IPS DF 4.7 (cell line): ENCODE measurements at regions not wholly inside any gene's neighbourhood (a gene's known extent, or its start where the extent isn't known, plus 50 kb on each side); places are given as distances from the start of the nearest gene placed in this dataset.
"Not testable (repeated sequence)": the region's sequence is repeated elsewhere in the genome, so short reads cannot be mapped to it uniquely, and the experiment has no call there.

ENCODE experiments used
- DNase-seq: peaks from one replicate; pipeline ENCODE4 v3.0.0-alpha.2; 2013; ENCODE audit warnings: low spot score; ENCODE audit errors: extremely low read depth

- DNase-seq = no peak
Measured at GRCh38 chr4:64016893-64017292, 392.4 kb downstream of the TECRL start.

- DNase-seq = no peak
Measured at GRCh38 chr4:64014647-64015046, 394.6 kb downstream of the TECRL start.

GRCh38 chr4:64001229-64001898 is 407.9 kb downstream of the TECRL start:
- no peak for DNase-seq

GRCh38 chr4:64000241-64000640 is 409.0 kb downstream of the TECRL start:
- no peak for DNase-seq

GRCh38 chr4:63986253-63986652 is 423.0 kb downstream of the TECRL start:
- DNase-seq = no peak

GRCh38 chr4:63983224-63983623 is 426.0 kb downstream of the TECRL start:
- DNase-seq = no peak

- no peak for DNase-seq
Measured at GRCh38 chr4:63965875-63966274, 443.4 kb downstream of the TECRL start.

GRCh38 chr4:63942706-63943286 is 466.5 kb downstream of the TECRL start:
- not testable (repeated sequence) for DNase-seq

- DNase-seq = no peak
Measured at GRCh38 chr4:63937961-63938360, 471.3 kb downstream of the TECRL start.

GRCh38 chr4:63922146-63922545 is 487.1 kb downstream of the TECRL start:
- no peak for DNase-seq

GRCh38 chr4:63921561-63921960 is 487.7 kb downstream of the TECRL start:
- DNase-seq = no peak

- DNase-seq = no peak
Measured at GRCh38 chr4:63919636-63920365, 489.4 kb downstream of the TECRL start.

GRCh38 chr4:63906660-63907183 is 502.5 kb downstream of the TECRL start:
- no peak for DNase-seq

- DNase-seq = no peak
Measured at GRCh38 chr4:63904201-63904600, 505.0 kb downstream of the TECRL start.

- DNase-seq = no peak
Measured at GRCh38 chr4:63901304-63901703, 507.9 kb downstream of the TECRL start.

GRCh38 chr4:63898961-63899360 is 510.3 kb downstream of the TECRL start:
- DNase-seq = no peak

GRCh38 chr4:63894161-63894560 is 515.1 kb downstream of the TECRL start:
- DNase-seq = no peak

- no peak for DNase-seq
Measured at GRCh38 chr4:63869370-63869769, 539.9 kb downstream of the TECRL start.

- DNase-seq = no peak
Measured at GRCh38 chr4:63851496-63851895, 557.8 kb downstream of the TECRL start.

GRCh38 chr4:63841266-63841665 is 568.0 kb downstream of the TECRL start:
- no peak for DNase-seq

GRCh38 chr4:63831590-63832155 is 577.6 kb downstream of the TECRL start:
- no peak for DNase-seq
